ENCODE measurements at regions not wholly inside any gene's neighbourhood (a gene's known extent, or its start where the extent isn't known, plus 50 kb on each side); places are given as distances from the start of the nearest gene placed in this dataset.
"Not testable (repeated sequence)": the region's sequence is repeated elsewhere in the genome, so short reads cannot be mapped to it uniquely, and the experiment has no call there.

DNA sequence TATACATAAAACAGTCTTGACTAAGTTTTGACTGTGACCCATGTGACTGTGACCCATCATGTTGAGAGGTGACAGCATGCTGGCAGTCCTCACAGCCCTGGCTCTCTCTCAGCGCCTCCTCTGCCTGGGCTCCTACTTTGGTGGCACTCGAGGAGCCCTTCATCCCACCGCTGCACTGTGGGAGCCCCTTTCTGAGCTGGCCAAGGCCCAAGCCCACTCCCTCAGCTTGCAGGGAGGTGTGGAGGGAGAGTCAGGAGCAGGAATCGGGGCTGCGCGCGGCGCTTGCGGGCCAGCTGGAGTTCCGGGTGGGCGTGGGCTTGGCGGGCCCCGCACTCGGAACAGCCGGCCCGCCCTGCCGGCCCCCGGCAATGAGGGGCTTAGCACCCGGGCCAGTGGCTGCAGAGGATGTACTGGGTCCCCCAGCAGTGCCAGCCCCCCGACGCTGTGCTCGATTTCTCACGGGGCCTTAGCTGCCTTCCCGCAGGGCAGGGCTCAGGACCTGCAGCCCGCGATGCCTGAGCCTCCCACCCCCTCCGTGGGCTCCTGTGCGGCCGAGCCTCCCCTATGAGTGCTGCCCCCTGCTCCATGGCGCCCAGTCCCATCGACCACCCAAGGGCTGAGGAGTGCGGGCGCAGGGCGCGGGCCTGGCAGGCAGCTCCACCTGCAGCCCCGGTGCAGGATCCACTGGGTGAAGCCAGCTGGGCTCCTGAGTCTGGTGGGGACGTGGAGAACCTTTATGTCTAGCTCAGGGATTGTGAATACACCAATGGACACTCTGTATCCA, 955.9 kb upstream of the FAT3 start:
- DNase-seq, result not testable (repeated sequence)

DNA sequence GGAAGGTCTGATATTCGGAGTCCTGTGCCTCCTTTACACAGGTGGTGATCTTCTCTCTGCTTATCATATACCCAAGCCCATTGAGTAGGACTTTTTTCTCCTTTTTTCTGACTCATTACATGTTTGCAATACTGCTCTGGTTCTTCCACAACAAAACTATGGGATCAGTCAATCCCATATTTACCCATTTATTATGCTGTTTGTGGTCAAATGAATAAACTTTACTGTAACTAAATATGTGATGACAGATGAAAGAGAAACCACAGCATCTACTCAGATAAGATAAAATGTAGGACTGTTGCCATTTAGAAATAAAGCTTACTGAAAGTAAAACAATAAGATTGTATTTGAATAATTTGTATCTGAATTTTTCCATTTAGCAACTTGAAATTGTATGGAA, 958.7 kb upstream of the FAT3 start:
- DNase-seq, result no peak

DNA sequence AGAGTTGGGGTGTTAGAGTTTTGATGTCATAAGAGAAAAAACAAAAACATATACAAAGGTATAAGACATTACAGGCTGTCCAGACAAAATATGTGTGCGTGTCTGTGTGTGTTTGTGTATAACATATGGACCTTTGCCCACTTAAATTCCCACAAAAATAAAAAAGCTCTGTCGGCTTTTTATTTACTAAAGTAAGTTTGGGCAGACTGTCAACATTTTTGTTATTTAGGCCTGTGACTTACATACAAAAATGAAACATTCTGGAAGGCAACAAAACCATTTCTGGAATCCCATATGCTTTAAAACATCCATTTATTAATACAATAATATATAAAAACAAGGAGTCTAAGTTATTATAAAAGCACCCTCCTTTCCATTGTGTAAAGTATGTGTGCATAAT, 960.1 kb upstream of the FAT3 start:
- DNase-seq, result no peak

DNA sequence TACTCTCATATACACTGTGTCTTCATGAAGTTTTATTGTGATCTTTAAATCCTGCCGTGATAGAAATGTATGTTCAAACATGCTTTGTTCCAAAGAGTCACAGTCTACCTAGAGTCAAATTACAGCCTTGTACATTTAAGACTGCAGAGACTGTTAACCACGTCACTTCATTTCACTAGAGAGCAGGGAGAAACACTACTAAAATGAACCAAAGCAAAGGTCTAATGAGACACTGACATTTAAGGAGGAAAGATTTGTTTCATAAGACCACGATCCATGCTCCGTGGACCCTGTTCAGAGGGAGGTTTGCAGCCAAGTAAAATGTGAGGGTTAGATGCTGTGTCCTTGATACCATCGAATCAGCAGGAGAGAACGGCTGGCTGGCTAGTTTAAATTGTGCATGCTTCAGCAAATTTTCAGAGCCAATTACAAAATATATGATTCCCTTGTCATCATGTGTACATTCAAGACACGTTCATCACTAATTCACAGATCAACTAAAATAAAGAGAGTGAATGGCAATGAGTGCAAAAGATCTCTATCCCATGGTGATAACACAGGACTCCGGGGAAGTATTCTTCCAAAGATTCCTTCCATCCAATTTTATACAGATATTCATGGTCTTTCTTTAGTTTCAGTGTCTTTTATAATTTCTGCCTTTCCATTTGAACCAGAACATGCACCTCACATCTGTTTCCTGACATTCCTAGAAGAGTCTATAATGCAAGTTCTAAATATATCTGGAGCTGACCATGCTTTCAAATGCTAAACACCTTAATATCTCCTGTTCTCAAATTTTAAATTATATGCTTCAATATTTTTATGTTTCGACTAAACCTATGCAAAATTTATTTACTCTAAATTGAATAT, 960.9 kb upstream of the FAT3 start:
- no peak for DNase-seq

DNA sequence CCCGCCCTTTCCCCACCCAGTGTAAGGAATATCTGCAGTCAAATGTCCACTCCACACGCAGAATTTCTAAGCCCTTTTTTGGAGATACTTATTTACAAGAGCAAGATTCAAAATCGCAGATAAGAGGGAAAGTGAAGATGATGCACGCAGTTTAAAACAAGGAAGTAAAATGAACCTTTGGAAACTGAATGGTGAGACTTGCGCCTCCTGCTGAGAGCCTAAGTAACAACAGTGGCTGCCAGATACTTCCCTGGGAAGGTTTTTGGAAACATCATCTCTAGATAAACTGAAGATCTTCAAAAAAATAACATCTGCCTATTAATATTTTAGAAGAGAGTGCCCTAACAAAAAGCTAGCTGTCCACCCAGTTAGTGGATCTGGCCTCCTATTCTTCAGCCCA, 963.1 kb upstream of the FAT3 start:
- DNase-seq, result no peak

DNA sequence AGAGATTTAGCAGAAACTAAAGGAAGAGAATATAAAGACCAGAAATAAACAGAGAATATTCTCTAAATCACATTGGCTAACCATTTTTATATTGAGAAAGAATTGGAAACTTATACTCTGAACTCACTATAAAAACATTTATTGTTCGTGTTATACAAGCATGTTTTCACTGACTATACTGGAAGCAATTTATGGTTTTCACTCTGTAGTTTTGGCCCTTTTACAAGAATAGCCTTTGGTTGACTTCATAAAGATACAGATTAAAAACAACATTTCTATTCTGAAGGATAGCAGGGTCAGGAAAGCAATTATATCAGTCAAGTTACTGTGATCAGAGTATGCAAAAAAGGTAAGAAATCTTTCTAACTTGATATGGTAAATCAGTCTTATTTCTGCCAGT, 965.7 kb upstream of the FAT3 start:
- no peak for DNase-seq

DNA sequence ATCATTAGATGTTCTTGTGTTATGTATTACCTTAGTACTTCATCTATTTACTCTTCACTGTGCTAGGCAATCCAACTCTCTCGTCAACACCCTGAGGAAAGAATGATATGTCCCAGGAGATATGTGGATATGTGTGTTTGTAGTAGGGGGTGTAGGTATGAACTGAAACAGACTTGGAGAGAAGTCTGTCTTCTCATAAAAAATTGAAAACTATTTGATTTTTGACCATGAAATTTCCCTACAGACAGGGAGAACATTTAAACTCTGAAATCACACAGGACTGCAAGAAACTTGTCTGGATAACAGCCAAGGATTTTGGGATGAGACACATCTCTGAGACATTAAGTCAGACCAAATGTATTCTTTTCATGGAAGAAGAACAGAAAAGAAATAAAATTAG, 967.0 kb upstream of the FAT3 start:
- DNase-seq, result no peak

DNA sequence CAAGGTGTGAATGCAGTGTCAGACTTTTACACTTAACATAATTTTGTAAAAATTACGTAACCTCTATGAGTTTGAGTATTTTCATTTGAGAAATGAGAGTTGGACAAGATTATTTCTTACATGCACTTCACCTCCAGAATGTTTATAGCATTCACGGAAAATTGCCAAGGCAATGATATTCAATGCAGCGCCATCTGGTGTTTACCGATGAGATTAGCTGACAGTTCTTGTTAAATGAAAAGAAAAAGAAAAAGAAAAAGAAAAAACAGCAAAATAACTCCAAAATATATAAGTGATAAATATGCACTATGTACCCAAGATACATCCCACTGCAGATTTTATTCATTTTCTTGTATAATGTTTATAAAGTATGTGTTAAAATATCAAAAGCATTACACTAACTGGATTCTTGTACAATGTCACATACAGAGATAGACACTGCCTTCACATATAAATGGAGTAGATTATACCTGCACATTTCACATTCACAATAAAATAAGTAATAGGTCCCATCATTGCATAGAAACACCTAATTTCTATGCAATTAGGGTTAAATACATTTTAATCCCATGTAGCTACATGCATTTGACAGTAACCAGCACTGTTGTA, 976.3 kb upstream of the FAT3 start:
- DNase-seq, result peak; percentile 3 to 43

DNA sequence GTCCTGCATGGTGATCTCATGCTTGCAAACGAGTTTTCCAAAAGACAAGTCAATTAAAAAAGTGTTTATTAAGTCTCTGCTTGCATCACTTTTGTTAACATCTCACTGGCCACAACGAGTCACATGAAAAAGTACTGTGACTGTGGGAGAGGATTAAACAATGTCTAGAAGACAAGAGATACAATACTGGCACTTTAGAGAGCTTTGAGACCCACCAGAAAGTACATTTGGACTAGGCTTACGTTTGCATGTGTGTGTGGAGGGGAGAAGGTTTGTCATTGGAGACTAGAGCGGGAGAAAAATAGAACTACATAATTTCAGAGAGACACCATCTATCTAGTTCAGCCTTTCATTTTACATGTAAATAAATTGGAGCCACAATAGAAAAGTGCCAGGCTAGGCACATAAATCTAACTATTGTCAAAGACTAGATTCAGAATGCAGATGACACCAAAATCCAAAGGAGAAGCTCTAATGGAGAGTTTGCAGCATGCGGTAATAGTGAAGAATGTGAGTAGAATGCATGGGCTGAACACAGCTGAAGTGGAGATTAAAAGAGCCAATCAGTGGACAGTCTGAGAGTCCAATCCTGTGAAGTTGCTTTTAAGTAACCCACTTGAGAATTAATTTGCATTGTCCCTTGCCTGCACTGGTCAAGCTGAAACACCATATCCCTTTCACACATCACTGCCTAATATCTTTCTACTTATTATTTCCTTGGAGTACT, 977.4 kb upstream of the FAT3 start:
- no peak for DNase-seq

DNA sequence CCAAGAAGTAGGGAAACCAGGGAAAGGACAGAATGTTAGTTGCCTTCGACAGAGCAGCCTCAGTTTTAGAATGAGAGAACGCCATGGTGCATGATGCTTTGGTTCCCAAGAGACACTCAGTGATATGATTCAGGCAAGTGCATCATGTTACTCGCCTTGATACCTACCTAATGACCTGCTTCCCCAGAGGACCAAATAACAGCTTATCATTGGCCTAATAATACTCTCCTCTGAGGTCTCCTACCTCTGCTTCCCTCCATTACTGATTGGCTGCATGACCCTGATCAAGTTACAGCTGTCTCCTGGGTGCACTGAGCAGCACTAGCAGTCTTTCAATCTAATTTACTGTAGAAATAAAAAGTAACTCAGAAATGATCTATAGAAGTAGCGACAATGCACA, 979.7 kb upstream of the FAT3 start:
- DNase-seq, result no peak

DNA sequence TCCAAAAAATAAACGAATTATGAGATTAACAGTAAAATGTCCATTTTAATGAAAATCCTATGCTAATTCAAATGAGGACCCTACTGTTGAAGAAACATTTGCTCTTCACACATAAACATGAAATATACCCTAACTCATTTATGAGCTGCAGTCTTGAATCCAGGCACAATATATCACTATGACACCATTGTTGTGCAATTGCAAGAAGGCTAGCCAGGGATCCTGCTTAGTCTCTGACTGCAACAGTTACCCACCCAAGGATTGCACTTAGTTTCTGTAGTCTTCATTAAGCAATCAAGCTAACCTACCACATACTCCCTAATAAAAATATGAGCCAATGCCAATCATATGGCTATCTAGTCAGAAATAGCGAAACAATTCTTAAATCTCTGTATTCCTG, 981.0 kb upstream of the FAT3 start:
- DNase-seq, result no peak

DNA sequence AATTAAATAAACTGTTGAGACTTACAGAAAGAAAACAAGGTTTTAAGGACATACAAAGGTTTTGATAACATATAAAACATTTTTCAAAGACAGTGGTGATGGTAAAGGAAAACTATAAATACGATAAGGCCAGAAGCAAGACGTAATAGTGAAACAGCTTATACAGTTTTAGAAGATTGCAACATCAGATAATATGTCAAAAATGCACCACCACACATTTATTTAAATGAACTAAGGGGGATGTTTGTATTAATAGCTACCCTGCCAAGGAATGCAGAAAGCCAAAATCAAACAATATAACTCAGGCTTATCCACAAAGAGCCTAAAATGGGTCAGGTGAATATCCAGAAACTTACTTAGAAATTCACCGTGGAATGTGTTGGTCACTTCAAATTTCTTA, 981.6 kb upstream of the FAT3 start:
- no peak for DNase-seq

DNA sequence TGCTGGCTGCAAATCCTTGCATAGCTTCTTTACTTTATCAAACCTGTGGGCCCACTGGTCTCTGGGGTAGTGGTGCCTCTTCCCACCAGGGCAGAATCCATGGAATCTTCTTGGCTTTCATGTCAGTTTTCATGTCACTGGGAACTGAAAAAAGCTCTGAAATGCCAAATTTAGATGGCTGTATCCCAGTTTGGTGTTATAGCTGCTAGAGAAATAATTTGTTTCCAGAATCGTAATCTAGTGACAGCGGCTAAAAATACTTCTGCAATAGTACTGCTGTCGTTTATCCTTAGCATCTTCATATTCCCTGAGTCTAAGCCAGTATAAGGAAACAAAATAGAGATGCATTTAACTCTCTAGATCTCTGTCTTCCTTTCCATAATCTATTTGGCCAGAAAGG, 983.4 kb upstream of the FAT3 start:
- no peak for DNase-seq

DNA sequence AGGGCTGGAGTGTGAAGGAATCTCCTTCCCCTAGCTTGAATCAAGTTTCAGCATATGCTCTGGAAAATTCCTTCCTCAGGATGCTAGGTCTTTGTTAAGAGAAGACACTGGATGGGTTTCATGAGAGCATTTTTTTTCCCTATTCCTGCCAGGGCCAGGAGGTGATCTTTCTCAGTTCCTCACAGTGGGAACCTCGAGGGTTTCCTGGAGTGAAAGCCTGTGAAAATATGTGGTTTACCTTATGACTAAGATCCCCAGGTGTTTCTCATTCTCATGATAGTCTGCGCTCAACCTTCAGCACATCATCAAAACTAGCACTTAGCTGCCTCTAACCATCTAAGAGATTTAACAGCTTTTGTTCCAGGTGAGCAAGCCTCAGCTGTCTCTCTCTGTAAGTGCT, 985.3 kb upstream of the FAT3 start:
- no peak for DNase-seq

DNA sequence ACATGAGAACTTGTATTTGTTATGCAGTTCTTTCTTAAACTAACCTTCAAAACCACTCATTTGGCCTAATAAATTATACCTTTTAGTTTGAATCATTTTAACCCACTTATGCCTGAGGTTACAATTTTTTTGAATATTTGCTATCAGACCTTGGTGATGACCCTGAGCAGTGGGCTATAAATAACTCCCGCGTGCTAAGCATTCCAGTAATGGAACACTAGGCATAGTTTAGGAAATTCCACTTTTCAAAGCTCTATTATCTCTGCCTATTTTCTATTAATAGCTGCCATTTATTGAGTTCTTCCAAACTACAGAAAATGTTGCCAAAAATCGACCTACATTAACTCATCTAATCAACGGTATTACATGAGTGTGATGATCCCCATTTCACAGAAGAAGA, 993.4 kb upstream of the FAT3 start:
- DNase-seq, result no peak

DNA sequence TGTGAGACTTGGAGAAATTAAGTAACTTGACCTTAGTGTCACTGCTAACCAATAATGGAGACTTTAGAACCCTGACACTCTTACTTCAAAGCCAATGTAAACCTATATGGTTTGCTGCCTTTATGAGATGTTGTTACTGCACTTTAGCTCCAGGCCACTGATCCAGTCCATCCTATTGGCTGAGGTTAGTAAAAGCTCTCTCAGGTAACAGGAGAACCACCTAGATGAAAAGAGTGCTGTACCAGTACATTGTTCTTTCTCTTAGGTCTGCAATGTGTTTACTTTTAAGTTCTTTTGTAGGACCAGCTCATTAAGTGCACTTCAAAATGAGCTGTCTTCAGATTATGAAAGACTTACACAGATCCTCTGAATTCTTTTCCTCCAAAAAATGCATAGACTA, 994.0 kb upstream of the FAT3 start:
- DNase-seq, result no peak

DNA sequence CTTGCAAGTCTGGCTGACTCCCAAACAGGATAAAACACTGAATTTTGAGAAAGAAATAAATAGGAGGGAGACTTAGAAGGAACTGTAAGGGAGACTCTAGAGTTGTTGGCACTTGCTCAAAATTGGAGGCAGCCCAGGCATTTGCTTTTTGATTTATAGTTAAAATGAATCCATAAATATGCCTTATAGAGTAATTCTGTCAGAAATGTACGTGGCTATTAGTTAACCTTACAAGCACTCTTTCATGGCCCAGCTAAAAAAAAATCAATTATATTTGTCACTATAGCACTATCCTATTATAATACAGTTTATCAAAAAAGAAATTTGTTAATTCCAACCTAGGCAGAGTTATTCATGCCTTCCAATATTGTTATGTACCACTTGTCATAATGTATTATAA, 1000.0 kb upstream of the CHORDC1 start:
- DNase-seq, result no peak

DNA sequence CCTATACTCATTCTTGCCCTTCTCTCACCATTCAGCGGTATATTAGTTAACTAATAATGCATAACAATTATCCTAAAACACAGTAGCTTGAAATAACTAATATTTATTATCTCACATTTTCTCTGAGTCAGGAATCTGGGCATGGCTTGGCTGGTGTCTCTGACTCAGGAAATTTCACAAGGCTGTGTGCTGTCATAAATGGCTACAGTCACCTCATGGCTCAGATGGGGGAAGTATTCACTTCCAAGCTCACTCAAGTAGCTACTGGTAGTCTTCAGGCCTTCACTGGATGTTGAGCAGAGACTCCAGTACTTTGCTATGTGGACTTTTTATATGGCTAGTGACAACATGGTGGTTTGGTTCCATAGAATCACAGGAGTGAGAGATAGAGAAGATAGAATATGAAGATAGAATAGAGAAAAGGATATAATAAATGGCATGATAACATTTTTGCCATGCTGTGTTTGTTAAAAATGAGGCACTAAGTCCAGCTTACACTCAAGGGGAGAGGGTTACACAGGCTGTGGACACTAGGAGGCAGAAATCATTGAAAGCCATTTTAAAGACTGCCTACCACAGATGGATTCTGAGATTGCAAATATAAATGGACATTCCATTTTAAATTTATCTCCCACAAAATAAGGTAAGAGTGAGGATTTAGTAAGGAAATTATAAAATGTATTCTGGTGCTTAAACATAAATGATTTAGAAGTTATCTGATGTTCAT, 997.8 kb upstream of the CHORDC1 start:
- peak in 1 of 2 donors; percentile 1 for DNase-seq

DNA sequence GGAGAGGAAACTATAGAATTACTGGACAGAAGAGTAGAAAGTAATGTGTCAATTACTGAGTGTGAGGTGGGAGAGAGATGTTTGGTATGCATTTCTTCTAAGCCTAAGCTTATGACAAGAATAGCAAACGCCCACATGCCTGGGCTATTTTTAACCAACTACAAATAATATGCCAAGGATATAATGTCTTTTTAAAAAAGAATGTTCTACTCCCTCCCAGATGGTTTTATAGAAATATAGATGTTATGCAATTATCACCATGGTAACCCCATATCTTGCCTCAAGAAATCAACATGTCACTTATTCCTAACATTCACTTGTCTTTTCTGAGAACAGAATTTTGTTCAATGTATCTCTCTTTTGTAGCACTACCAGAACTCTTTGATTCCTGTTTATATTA, 996.7 kb upstream of the CHORDC1 start:
- no peak for DNase-seq

DNA sequence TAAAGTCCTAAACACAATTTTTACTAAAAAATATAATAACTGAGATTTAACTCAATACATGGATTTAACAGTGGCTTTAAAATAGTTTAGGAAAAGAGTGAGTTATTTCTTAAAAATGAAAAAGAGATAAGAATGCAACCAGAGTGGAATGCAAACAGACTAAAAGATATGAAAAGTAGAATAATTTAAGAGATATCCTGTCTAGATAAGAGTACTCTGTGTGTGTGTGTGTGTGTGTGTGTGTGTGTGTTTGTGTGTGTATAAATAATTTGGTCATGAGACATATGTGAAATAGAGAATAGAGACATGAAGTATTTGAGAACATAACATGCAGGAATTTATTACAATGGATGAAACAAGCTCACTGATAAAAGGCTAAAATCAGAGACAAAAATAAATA, 986.9 kb upstream of the CHORDC1 start:
- DNase-seq, result no peak

DNA sequence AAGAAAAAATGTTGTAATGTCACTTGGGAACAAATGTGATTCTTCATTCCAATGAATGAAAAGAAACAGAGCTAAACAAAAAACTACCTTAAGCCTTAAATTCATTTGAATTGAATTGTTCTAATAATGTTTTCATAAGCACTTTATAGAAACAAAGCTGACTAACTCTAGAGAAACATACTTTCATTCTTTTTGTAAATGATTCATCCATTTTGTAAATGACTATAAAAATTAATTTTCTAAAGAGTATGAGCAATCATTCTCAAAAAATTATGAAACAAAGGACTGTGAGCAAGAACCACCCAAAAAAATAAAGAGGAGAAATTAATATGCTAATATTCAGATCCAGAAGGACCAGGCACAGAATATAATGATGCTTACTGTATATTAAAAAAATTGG, 986.5 kb upstream of the CHORDC1 start:
- no peak for DNase-seq

DNA sequence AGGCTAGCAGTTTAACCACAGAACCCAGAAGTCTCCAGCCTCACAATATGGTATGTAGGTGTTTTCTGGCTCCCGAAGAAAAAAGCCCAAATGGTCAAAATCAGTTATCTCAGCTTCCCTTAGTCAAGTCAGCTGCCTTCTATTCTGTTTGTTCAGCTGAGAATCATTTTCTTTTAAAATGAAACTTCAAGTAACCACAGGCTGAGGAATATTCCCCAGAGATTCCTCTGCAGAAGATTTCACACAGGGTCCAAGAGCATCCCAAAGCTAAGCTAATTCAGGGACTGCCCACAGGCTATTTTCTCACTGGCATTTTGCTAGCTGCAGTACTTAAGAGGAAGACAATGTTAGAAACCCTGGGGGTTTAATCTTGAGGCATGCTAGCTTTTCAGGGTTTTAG, 977.0 kb upstream of the CHORDC1 start:
- no peak for DNase-seq

DNA sequence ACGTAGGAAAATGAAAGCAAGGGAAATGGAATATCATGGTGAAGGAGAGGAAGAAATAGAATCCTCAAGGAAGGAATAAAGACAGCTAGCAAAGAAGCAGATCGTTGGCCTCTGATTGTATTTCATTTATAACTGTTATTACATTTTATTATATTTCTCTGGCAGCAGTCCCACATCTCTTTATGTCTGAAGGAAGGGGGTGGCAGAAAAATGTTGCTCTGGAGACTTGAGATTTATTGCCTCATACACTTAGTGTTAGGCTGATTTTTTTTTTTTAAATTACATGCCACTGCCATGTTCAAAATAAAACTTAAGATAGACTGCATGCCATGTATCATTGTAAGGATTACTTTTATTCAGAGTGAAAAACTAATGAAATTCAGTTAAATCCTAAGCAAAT, 971.7 kb upstream of the CHORDC1 start:
- no peak for DNase-seq
